Stimulated activated naive CD4-positive, alpha-beta T cell (primary cell): ENCODE measurements at regions not wholly inside any gene's neighbourhood (a gene's known extent, or its start where the extent isn't known, plus 50 kb on each side); places are given as distances from the start of the nearest gene placed in this dataset.
"Not testable (repeated sequence)": the region's sequence is repeated elsewhere in the genome, so short reads cannot be mapped to it uniquely, and the experiment has no call there.

Source experiments
- DNase-seq, 6 experiments: peaks; one replicate each; lab custom pipeline; 2025; lab: John Stamatoyannopoulos, UW

GRCh38 chr10:26952094-26952493 is 91.3 kb upstream of the ABI1 start:
- DNase-seq = no peak

DNA sequence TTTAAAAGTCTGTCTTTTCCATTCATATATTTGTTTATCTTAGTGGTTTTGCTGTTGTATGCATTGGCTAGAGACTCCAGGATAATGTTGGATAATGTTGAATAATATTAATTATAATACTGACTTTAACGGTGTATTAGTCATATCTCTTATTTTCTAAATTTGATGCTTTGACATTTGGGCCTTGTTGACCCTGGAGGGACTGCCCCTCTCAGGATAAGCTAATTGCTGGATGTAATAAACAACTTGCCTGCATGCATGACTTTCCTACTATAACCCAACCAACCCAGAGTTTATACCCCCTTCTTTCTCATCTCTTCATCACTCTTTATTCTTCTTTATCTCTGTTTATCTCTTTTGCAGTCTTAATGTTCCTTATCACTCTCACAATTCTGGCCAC is 90.9 kb upstream of the ABI1 start:
- no peak for DNase-seq

GRCh38 chr10:26950934-26951333 is 90.2 kb upstream of the ABI1 start:
- DNase-seq = no peak

- DNase-seq = no peak
Observed at GRCh38 chr10:26946102-26946811, 85.5 kb upstream of the ABI1 start.

GRCh38 chr10:26944261-26944882 is 83.6 kb upstream of the ABI1 start:
- peak in 2 of 6 experiments; percentile 14 to 18 for DNase-seq

DNA sequence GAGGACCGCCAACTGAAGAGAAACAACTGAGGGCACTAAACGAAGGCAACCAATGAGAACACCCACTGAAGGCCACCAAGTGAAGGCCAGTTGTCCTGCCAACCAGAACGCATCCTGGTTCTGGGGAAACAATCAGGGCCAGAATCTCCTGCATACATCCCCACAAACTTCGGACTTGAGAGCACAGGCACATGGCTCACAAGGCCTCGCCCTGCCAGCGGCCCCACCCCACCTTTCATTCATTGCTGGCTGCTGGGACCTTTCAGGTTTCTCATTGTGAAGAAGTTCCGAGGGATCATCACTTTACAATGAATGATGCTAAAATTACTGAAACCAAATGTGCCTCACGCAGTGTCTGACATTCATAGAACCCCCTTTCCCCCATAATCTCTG is 79.2 kb upstream of the ABI1 start:
- no peak for DNase-seq

- DNase-seq = no peak
Observed at GRCh38 chr10:26939290-26939961, 78.7 kb upstream of the ABI1 start.

- DNase-seq = no peak
Observed at GRCh38 chr10:26938578-26938977, 77.8 kb upstream of the ABI1 start.

DNA sequence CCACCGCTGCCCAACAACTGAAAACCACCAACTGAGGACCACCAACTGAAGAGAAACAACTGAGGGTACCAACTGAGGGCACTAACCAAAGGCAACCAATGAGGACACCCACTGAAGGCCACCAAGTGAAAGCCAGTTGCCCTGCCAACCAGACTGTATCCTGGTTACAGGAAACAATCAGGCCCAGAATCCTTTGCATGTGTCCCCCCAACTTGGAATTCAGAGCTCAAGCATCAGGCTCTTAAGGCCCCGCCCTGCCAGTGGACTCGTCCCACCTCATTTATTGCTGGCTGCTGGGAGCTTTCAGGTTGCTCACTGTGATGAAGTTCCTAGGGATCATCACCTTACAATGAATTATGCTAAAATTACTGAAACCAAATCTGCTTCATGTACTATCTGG is 76.6 kb upstream of the ABI1 start:
- no peak for DNase-seq

DNA sequence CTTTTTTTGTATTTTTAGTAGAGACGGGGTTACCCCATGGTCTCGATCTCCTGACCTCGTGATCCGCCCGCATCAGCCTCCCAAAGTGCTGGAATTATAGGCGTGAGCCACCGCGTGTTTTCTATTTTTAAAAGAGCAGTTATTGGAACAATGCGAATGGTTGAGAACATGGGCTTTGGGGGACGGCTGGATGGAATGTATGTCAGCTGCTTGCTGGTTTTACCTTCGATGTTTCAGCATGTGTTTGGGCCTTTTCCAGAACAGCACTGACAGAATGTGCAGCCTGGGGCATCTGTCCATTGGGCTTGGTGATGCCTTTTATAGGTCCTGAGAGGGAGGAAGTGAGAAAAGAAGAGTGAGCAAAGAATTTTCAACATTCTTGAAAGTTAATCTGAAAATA is 73.4 kb upstream of the ABI1 start:
- DNase-seq = not testable (repeated sequence)

DNA sequence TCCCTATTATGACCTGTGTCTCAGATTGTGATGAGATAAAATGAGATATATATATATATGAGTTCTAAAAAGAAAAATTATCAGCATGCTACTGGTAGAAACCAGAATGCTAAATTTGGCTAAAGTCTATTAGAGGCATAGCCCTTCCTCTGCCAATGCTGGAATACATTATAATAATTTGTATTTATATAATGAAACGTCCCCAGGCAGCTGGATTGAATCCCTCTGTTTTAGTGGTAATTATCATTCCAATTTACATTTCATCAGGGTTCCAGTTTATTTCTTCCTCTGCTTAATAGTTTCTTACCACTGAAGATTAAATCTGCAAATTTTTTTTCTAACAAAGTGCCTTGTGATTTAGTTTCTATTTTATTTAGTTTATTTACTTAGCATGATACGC is 71.8 kb upstream of the ABI1 start:
- DNase-seq = no peak

DNA sequence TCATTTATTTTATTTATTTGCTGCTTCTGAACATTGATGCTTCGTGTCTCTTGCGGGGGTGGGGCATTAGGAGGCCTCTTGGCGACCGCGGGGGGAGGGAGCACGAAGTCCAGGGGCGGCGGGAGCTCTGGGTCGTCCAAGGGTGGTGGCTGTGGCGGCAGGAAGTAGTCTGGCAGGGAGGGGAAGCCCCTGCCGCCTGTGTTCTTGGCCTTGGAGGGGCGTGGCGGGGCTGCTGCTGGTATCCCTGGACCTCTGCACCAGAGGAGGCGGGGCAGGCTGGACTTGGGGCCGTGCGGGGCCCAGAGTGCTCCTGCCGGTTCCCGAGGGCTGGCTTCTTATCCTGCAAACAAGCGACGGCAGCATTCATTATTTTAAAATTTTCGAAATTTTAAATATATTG is 70.5 kb upstream of the ABI1 start:
- no peak for DNase-seq

- not testable (repeated sequence) for DNase-seq
Observed at GRCh38 chr10:26922824-26923223, 62.1 kb upstream of the ABI1 start.

GRCh38 chr10:26919156-26919860 is 58.5 kb upstream of the ABI1 start:
- not testable (repeated sequence) for DNase-seq

GRCh38 chr10:26914898-26915297 is 54.1 kb upstream of the ABI1 start:
- no peak for DNase-seq

DNA sequence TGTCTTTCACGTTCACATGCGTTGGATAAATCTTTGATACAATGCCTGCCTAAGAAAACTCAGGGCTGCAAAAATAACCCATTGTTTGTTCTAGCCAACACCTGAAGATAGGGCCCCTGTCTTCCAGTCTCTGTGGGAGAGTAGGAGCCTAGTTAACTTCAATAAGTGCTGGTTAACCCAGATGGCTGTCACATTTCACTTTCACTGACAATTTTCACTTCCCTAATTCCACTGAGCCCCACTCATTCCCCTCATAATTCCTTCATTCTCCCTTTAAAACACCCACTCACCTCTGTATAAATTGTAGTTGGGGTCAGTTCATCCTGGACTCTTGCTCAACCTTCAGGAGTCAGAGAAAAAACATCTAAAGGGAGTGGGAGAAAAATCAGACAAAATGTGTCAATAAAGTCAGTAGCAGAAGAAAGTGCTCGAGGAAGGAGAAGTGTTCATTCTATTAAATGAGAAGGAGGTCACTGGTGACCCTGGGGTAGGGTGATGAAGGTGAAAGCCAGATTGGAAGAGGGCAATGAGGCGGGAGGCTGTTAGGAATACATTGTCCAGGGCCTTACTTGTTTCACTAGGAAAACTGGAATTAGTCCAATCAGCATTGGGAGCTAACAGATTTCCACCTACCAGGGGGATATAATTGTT is 51.2 kb upstream of the ABI1 start:
- no peak for DNase-seq
